Neural progenitor cell (in vitro differentiated cells): ENCODE measurements at regions not wholly inside any gene's neighbourhood (a gene's known extent, or its start where the extent isn't known, plus 50 kb on each side); places are given as distances from the start of the nearest gene placed in this dataset.

Source experiments
- DNase-seq: peaks from one replicate; pipeline ENCODE4 v3.0.0-alpha.2; 2016; ENCODE audit warnings: low spot score
- H2AFZ ChIP-seq: fragments of 200-600 bp; sonication (generic); replicated peaks from 2 replicates; pipeline ENCODE4 v1.6.1; 2016; ENCODE audit warnings: antibody characterized with exemption
- H3F3A ChIP-seq: fragments of 200-600 bp; sonication (generic); 2 replicates; pipeline ENCODE4 v1.6.1; 2016; ENCODE audit warnings: antibody characterized with exemption, low read depth
- H3K27ac ChIP-seq: fragments of 200-600 bp; sonication (generic); 2 replicates; pipeline ENCODE4 v1.5.1; 2016; ENCODE audit warnings: mild to moderate bottlenecking
- H3K27me3 ChIP-seq: fragments of 200-600 bp; sonication (generic); 2 replicates; pipeline ENCODE4 v1.6.1; 2016; ENCODE audit warnings: mild to moderate bottlenecking, moderate library complexity
- H3K36me3 ChIP-seq: fragments of 200-600 bp; sonication (generic); 2 replicates; pipeline ENCODE4 v1.5.1; 2016
- H3K4me1 ChIP-seq: fragments of 200-600 bp; sonication (generic); 2 replicates; pipeline ENCODE4 v1.6.1; 2016; ENCODE audit warnings: mixed run types
- H3K4me2 ChIP-seq: fragments of 200-600 bp; sonication (generic); 2 replicates; pipeline ENCODE4 v1.6.1; 2016
- H3K4me3 ChIP-seq: fragments of 200-600 bp; sonication (generic); 2 replicates; pipeline ENCODE4 v1.5.1; 2016
- H3K79me2 ChIP-seq: fragments of 200-600 bp; sonication (generic); 2 replicates; pipeline ENCODE4 v1.6.1; 2016; ENCODE audit warnings: low read depth
- H3K9ac ChIP-seq: fragments of 200-600 bp; sonication (generic); 2 replicates; pipeline ENCODE4 v1.6.1; 2016
- H3K9me3 ChIP-seq: fragments of 200-600 bp; sonication (generic); 2 replicates; pipeline ENCODE4 v1.5.1; 2016; ENCODE audit warnings: low read depth
- H4K20me1 ChIP-seq: fragments of 200-600 bp; sonication (generic); 2 replicates; pipeline ENCODE4 v1.6.1; 2016; ENCODE audit warnings: low read depth
- H3K27ac Mint-ChIP-seq: 3 replicates; pipeline ENCODE4 v1.8.0; 2021; ENCODE audit warnings: mixed read lengths
- H3K27me3 Mint-ChIP-seq: 2 replicates; pipeline ENCODE4 v1.8.0; 2022; ENCODE audit warnings: low read depth, mild to moderate bottlenecking, inconsistent platforms, moderate library complexity, mixed read lengths; ENCODE audit not compliant: insufficient read depth
- H3K36me3 Mint-ChIP-seq: 3 replicates; pipeline ENCODE4 v1.8.0; 2021; ENCODE audit warnings: mixed read lengths
- H3K4me1 Mint-ChIP-seq: 3 replicates; pipeline ENCODE4 v1.8.0; 2021; ENCODE audit warnings: mixed read lengths
- H3K4me3 Mint-ChIP-seq: 3 replicates; pipeline ENCODE4 v1.8.0; 2021; ENCODE audit warnings: mild to moderate bottlenecking, moderate library complexity, mixed read lengths
- H3K9me3 Mint-ChIP-seq: 3 replicates; pipeline ENCODE4 v1.8.0; 2020; ENCODE audit warnings: mixed read lengths
- EZH2 ChIP-seq: fragments of 200-600 bp; sonication (generic); IDR thresholded peaks from 2 replicates; pipeline ENCODE4 v1.6.1; 2017; ENCODE audit warnings: antibody characterized with exemption, mild to moderate bottlenecking, moderate library complexity
- EZH2phosphoT487 ChIP-seq: fragments of 200-600 bp; sonication (generic); IDR thresholded peaks from 2 replicates; pipeline ENCODE4 v1.6.1; 2017; ENCODE audit warnings: antibody characterized with exemption
- TF ChIP-seq, protein P1 (sequence below): fragments of 200-600 bp; sonication (generic); IDR thresholded peaks from 2 replicates; pipeline ENCODE4 v1.5.1; 2017; ENCODE audit warnings: antibody characterized with exemption, mild to moderate bottlenecking

DNA sequence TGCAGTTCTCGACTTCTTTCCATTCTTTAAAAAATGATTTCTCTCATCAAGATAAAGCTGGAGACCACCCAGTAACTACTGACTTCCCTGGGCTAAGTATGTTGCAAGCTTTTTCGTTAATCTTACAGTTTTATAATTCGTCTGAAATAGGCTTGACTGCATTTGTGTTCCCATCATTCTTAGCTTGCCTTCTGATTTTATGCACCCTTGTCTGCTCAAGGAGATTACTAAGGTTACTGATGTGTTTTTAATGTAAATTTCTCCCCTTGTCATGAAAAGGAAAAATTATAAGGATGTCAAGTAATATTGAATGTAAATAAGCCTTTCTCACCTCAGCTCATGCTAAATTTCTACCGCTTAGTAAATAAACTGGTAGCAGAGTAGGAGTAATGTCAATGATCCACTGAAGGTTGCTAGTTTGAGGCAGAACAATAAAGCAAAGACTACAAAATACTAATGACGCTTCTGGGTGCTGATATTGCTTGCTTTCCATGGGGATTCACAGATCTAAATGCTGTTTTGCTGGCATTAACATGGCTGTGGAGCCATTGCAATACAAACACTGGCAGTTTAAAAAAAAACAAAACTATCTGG, 91.9 kb upstream of the CDH20 start:
- no peak overlapping the region for H3K27ac ChIP-seq
- no peaks in the 10 kb centered on the region for H3K36me3 Mint-ChIP-seq
- H3K27me3 ChIP-seq: no peaks in the 10 kb centered on the region
- H3K4me3 Mint-ChIP-seq: no peak overlapping the region
- H3K4me1 Mint-ChIP-seq: no peaks in the 10 kb centered on the region
- no peak overlapping the region for H3K4me3 ChIP-seq
- no peak overlapping the region for H3K4me2 ChIP-seq
- H3K9me3 ChIP-seq: no peaks in the 10 kb centered on the region
- no peaks in the 10 kb centered on the region for H3K79me2 ChIP-seq
- no peak for TF ChIP-seq EZH2phosphoT487
- TF ChIP-seq, protein P1, sequence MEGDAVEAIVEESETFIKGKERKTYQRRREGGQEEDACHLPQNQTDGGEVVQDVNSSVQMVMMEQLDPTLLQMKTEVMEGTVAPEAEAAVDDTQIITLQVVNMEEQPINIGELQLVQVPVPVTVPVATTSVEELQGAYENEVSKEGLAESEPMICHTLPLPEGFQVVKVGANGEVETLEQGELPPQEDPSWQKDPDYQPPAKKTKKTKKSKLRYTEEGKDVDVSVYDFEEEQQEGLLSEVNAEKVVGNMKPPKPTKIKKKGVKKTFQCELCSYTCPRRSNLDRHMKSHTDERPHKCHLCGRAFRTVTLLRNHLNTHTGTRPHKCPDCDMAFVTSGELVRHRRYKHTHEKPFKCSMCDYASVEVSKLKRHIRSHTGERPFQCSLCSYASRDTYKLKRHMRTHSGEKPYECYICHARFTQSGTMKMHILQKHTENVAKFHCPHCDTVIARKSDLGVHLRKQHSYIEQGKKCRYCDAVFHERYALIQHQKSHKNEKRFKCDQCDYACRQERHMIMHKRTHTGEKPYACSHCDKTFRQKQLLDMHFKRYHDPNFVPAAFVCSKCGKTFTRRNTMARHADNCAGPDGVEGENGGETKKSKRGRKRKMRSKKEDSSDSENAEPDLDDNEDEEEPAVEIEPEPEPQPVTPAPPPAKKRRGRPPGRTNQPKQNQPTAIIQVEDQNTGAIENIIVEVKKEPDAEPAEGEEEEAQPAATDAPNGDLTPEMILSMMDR: no peak
- no peak for TF ChIP-seq EZH2
- no peaks in the 10 kb centered on the region for H3K9me3 Mint-ChIP-seq
- H3K27me3 Mint-ChIP-seq: no peaks in the 10 kb centered on the region
- H3F3A ChIP-seq: no peaks in the 10 kb centered on the region
- no peak overlapping the region for H2AFZ ChIP-seq
- no peaks in the 10 kb centered on the region for H4K20me1 ChIP-seq
- H3K9ac ChIP-seq: no peak overlapping the region
- no peaks in the 10 kb centered on the region for H3K36me3 ChIP-seq
- no peak for DNase-seq
- no peak overlapping the region for H3K27ac Mint-ChIP-seq
- H3K4me1 ChIP-seq: no peaks in the 10 kb centered on the region

DNA sequence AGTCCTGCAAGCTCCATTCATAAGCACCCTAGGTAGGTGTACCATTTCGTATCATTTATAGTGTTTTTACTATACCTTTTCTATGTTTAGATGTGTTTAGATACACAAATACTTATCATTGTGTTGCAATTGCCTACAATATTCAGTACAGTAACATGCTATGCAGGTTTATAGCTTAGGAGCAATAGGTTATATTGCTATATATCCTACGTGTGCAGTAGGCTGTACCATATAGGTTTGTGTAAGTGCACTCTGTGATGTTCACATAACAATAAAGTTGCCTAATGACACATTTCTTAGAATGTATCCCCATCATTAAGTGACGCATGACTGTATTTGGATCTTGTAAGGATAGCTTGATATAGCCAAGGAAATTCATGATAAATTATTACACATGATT, 88.6 kb upstream of the CDH20 start:
- no peaks in the 10 kb centered on the region for H4K20me1 ChIP-seq
- H3K4me1 ChIP-seq: no peaks in the 10 kb centered on the region
- no peaks in the 10 kb centered on the region for H3K36me3 Mint-ChIP-seq
- no peaks in the 10 kb centered on the region for H3K79me2 ChIP-seq
- no peak overlapping the region for H3K4me3 ChIP-seq
- H3K4me2 ChIP-seq: no peak overlapping the region
- H3K27me3 Mint-ChIP-seq: no peaks in the 10 kb centered on the region
- H3K9ac ChIP-seq: no peak overlapping the region
- no peak overlapping the region for H2AFZ ChIP-seq
- no peaks in the 10 kb centered on the region for H3K4me1 Mint-ChIP-seq
- H3K27me3 ChIP-seq: no peaks in the 10 kb centered on the region
- H3K9me3 Mint-ChIP-seq: no peaks in the 10 kb centered on the region
- H3K36me3 ChIP-seq: no peaks in the 10 kb centered on the region
- no peaks in the 10 kb centered on the region for H3F3A ChIP-seq
- no peaks in the 10 kb centered on the region for H3K9me3 ChIP-seq
- no peak overlapping the region for H3K27ac ChIP-seq
- H3K4me3 Mint-ChIP-seq: no peak overlapping the region
- no peak overlapping the region for H3K27ac Mint-ChIP-seq
- no peak for DNase-seq
- TF ChIP-seq EZH2phosphoT487: no peak
- no peak for TF ChIP-seq EZH2
- TF ChIP-seq, protein P1: no peak

- Histone ChIP-seq H3F3A (no peaks in the 10 kb centered on the region), H4K20me1 (no peaks in the 10 kb centered on the region), H3K4me1 (no peaks in the 10 kb centered on the region), H2AFZ (no peak overlapping the region), H3K9ac (no peak overlapping the region), H3K36me3 (no peaks in the 10 kb centered on the region), H3K79me2 (no peaks in the 10 kb centered on the region), H3K4me3 (no peak overlapping the region), H3K9me3 (no peaks in the 10 kb centered on the region), H3K27me3 (no peaks in the 10 kb centered on the region), H3K4me2 (no peak overlapping the region), H3K27ac (no peak overlapping the region)
- no peak for DNase-seq
- Mint-ChIP-seq H3K36me3 (no peaks in the 10 kb centered on the region), H3K4me3 (no peak overlapping the region), H3K9me3 (no peaks in the 10 kb centered on the region), H3K27ac (no peak overlapping the region), H3K4me1 (no peaks in the 10 kb centered on the region), H3K27me3 (no peaks in the 10 kb centered on the region)
- TF ChIP-seq EZH2 (no peak), EZH2phosphoT487 (no peak)
- TF ChIP-seq, protein P1: no peak
Measured at GRCh38 chr18:61245276-61245675, 88.0 kb upstream of the CDH20 start.
